ENCODE measurements at regions not wholly inside any gene's neighbourhood (a gene's known extent, or its start where the extent isn't known, plus 50 kb on each side); places are given as distances from the start of the nearest gene placed in this dataset.

DNA sequence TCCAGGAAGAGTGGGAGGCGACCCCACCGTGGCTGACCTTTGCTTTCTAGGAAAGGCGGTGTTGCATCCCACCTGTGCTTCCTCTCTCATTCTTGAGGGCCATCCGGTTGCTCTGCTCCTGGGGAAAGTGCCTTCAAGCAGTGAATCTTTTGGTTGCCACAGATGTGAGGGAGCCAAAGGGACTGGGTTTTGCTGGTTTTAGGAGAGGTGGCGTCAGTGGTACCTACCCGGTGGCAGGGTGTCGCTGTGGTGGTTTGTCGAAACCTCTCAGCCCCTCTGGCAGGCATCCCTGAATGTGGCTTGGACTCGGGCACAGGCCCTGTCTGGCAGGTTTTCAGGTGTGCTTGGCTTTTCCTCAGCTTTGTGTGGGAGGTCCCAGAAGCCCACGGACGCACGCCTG, 611.5 kb downstream of the KCNJ18 start:
- no peak overlapping the region for H3K9ac ChIP-seq (ENCODE audit: low read length)
- no peaks in the 10 kb centered on the region for H4K20me1 ChIP-seq (ENCODE audit: insufficient read depth)
- DNase-seq (ENCODE audit: low read depth, low spot score): no peak
- no peaks in the 10 kb centered on the region for H3K27me3 ChIP-seq (ENCODE audit: insufficient read depth, low read length)
- no peaks in the 10 kb centered on the region for H3K79me2 ChIP-seq (ENCODE audit: insufficient read depth, low read length)
- no peak overlapping the region for H3K4me2 ChIP-seq (ENCODE audit: low read length)
- ATAC-seq: no peak
- RAD21 ChIA-PET (ENCODE audit: low non-redundant PET in 1 of 2, low total read pairs in 2 of 2, uncharacterized antibody in 2 of 2, unreplicated experiment in 2 of 2): no interaction called here
- no peak overlapping the region for H2AFZ ChIP-seq (ENCODE audit: low read depth, low read length, poor library complexity, severe bottlenecking)
- H3K4me3 ChIP-seq (replicated peaks in 1 of 2; ENCODE audit: low read depth in 1 of 2, low read length in 2 of 2): no peak overlapping the region
- CTCF ChIA-PET: no interaction called here
- TF ChIP-seq SRF (IDR thresholded peaks at IDR 0.05; ENCODE audit: low read depth): no peak
- no peak for TF ChIP-seq REST (IDR thresholded peaks at IDR 0.05; ENCODE audit: low read depth)
- TF ChIP-seq EZH2phosphoT487 (IDR thresholded peaks at IDR 0.05; ENCODE audit: borderline replicate concordance): no peak
- no peak for TF ChIP-seq JUND (IDR thresholded peaks at IDR 0.05)
- no peak for TF ChIP-seq TCF7L2 (IDR thresholded peaks at IDR 0.05; ENCODE audit: borderline replicate concordance, extremely low read depth, insufficient read depth, insufficient read length)
- TF ChIP-seq CEBPB (IDR thresholded peaks at IDR 0.05; ENCODE audit: low read depth): no peak
- TF ChIP-seq, protein P1, sequence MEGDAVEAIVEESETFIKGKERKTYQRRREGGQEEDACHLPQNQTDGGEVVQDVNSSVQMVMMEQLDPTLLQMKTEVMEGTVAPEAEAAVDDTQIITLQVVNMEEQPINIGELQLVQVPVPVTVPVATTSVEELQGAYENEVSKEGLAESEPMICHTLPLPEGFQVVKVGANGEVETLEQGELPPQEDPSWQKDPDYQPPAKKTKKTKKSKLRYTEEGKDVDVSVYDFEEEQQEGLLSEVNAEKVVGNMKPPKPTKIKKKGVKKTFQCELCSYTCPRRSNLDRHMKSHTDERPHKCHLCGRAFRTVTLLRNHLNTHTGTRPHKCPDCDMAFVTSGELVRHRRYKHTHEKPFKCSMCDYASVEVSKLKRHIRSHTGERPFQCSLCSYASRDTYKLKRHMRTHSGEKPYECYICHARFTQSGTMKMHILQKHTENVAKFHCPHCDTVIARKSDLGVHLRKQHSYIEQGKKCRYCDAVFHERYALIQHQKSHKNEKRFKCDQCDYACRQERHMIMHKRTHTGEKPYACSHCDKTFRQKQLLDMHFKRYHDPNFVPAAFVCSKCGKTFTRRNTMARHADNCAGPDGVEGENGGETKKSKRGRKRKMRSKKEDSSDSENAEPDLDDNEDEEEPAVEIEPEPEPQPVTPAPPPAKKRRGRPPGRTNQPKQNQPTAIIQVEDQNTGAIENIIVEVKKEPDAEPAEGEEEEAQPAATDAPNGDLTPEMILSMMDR (IDR thresholded peaks at IDR 0.05 in 2 of 3, conservative IDR thresholded peaks at IDR 0.05 in 1 of 3; ENCODE audit: borderline replicate concordance in 1 of 3, insufficient read depth in 1 of 3, low read depth in 2 of 3, low read length in 2 of 3): no peak
- no peak for TF ChIP-seq RAD21 (IDR thresholded peaks at IDR 0.05; ENCODE audit: low read depth)
- TF ChIP-seq ELF1 (IDR thresholded peaks at IDR 0.05; ENCODE audit: borderline replicate concordance, low read depth): no peak
- TF ChIP-seq EGR1 (IDR thresholded peaks at IDR 0.05; ENCODE audit: low read depth): no peak
- no peak for TF ChIP-seq YY1 (IDR thresholded peaks at IDR 0.05; ENCODE audit: extremely low read depth, insufficient replicate concordance, low read depth, low read length)
- no peak for TF ChIP-seq ATF3 (IDR thresholded peaks at IDR 0.05)
- no peak for TF ChIP-seq POLR2AphosphoS5 (IDR thresholded peaks at IDR 0.05; ENCODE audit: low read depth, low read length)
- no peak for TF ChIP-seq SIN3A (IDR thresholded peaks at IDR 0.05; ENCODE audit: low read depth)
- TF ChIP-seq, protein P2, sequence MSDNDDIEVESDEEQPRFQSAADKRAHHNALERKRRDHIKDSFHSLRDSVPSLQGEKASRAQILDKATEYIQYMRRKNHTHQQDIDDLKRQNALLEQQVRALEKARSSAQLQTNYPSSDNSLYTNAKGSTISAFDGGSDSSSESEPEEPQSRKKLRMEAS (IDR thresholded peaks at IDR 0.05): no peak
- no peak for TF ChIP-seq SP1 (IDR thresholded peaks at IDR 0.05; ENCODE audit: low read depth)
- TF ChIP-seq, protein P3, sequence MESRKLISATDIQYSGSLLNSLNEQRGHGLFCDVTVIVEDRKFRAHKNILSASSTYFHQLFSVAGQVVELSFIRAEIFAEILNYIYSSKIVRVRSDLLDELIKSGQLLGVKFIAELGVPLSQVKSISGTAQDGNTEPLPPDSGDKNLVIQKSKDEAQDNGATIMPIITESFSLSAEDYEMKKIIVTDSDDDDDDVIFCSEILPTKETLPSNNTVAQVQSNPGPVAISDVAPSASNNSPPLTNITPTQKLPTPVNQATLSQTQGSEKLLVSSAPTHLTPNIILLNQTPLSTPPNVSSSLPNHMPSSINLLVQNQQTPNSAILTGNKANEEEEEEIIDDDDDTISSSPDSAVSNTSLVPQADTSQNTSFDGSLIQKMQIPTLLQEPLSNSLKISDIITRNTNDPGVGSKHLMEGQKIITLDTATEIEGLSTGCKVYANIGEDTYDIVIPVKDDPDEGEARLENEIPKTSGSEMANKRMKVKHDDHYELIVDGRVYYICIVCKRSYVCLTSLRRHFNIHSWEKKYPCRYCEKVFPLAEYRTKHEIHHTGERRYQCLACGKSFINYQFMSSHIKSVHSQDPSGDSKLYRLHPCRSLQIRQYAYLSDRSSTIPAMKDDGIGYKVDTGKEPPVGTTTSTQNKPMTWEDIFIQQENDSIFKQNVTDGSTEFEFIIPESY (IDR thresholded peaks at IDR 0.05; ENCODE audit: extremely low read depth, insufficient replicate concordance, low read length): no peak
- no peak for TF ChIP-seq POLR2A (IDR thresholded peaks at IDR 0.05; ENCODE audit: borderline replicate concordance, extremely low read depth, insufficient read depth, insufficient read length)
- no peak for TF ChIP-seq ZFX (IDR thresholded peaks at IDR 0.05)
- TF ChIP-seq CBX3 (IDR thresholded peaks at IDR 0.05; ENCODE audit: low read depth): no peak
- no TSS peak for BruUV-seq (replicated peaks)
- intact Hi-C loops (cut with micrococcal nuclease): no loop called here
- no peak overlapping the region for H3K27ac ChIP-seq (ENCODE audit: low read depth, low read length)
- no peaks in the 10 kb centered on the region for H3K9me2 ChIP-seq (ENCODE audit: insufficient read depth)
- H3K36me3 ChIP-seq (ENCODE audit: control insufficient read depth in 1 of 2, insufficient read depth in 2 of 2, low read length in 2 of 2): no peaks in the 10 kb centered on the region
- H3K4me1 ChIP-seq (ENCODE audit: control insufficient read depth in 1 of 2, insufficient read depth in 2 of 2, low read length in 2 of 2): no peaks in the 10 kb centered on the region
- POLR2A ChIA-PET: no interaction called here
- peaks cover 0 to 20% of the 10 kb centered on the region in 2 experiments; a peak in 2 of 4 replicates for H3K9me3 ChIP-seq (ENCODE audit: control insufficient read depth in 1 of 2, insufficient read depth in 1 of 2, low read depth in 1 of 2, low read length in 2 of 2)

Data from HCT116 (cell line).